T-cell (primary cell): ENCODE measurements at regions not wholly inside any gene's neighbourhood (a gene's known extent, or its start where the extent isn't known, plus 50 kb on each side); places are given as distances from the start of the nearest gene placed in this dataset.

ENCODE experiments used
- ATAC-seq, 4 experiments: fragments of 200-7000 bp in 3 of 4; fragments of 150-1000 bp in 1 of 4; cut with Tn5 transposase; replicated peaks in 1 of 4; 1 replicate in 3 of 4; 2 replicates in 1 of 4; pipeline ENCODE4 v1.10.0; 2021; ENCODE audit warnings: moderate library complexity in 3 of 4, mild to moderate bottlenecking in 2 of 4, moderate number of reproducible peaks in 1 of 4
- CTCF ChIA-PET, 2 donors: fragments of 300-600 bp; sonication (Branson Sonifier 250); formaldehyde crosslinking; loops; one replicate each; lab custom pipeline; 2022; ENCODE audit warnings: antibody characterized with exemption in 2 of 2; lab: Charles Lee
- POLR2A ChIA-PET, 2 donors: fragments of 300-600 bp; sonication (Branson Sonifier 250); formaldehyde crosslinking; loops; one replicate each; lab custom pipeline; 2022; ENCODE audit warnings: antibody characterized with exemption in 2 of 2; lab: Charles Lee
- DNase-seq, 35 experiments: peaks; one replicate each; pipeline versions ENCODE4 v3.0.0 to v3.0.0-alpha.2; 2013 to 2023
- H3K27ac ChIP-seq: one replicate; pipeline ENCODE4 v1.5.1; 2013; ENCODE audit warnings: low read length
- H3K27me3 ChIP-seq, 2 experiments: replicated peaks in 1 of 2; 1 replicate in 1 of 2; 2 replicates in 1 of 2; pipeline versions ENCODE4 v1.6.1 to v1.7.0; 2013; ENCODE audit warnings: low read length in 1 of 2, mixed read lengths in 1 of 2; ENCODE audit not compliant: control insufficient read depth in 2 of 2, insufficient read depth in 2 of 2; ENCODE audit errors: extremely low read depth in 1 of 2
- H3K36me3 ChIP-seq, 2 donors: 1 replicate in 1 of 2; 2 replicates in 1 of 2; pipeline versions ENCODE4 v1.6.1 to v1.7.0; 2013; ENCODE audit warnings: low read length in 1 of 2; ENCODE audit not compliant: control insufficient read depth in 2 of 2, insufficient read depth in 1 of 2; ENCODE audit errors: extremely low read depth in 1 of 2
- H3K4me1 ChIP-seq, 2 experiments: 1 replicate in 1 of 2; 2 replicates in 1 of 2; pipeline versions ENCODE4 v1.6.1 to v1.7.0; 2013; ENCODE audit warnings: low read length in 2 of 2, mixed read lengths in 1 of 2; ENCODE audit not compliant: insufficient read depth in 2 of 2, control insufficient read depth in 1 of 2; ENCODE audit errors: extremely low read depth in 1 of 2
- H3K4me3 ChIP-seq, 2 donors: 1 replicate in 1 of 2; 2 replicates in 1 of 2; pipeline versions ENCODE4 v1.5.1 to v1.7.0; 2013; ENCODE audit warnings: mild to moderate bottlenecking in 2 of 2, low read length in 1 of 2, moderate library complexity in 1 of 2; ENCODE audit not compliant: control insufficient read depth in 1 of 2; ENCODE audit errors: extremely low read depth in 1 of 2
- H3K9me3 ChIP-seq: 2 replicates; pipeline ENCODE4 v1.7.0; 2013
- H3K27ac Mint-ChIP-seq, 2 donors: one replicate each; pipeline ENCODE4 v1.8.0; 2020 to 2021; ENCODE audit warnings: mild to moderate bottlenecking in 2 of 2, mixed read lengths in 2 of 2
- H3K27me3 Mint-ChIP-seq, 2 donors: one replicate each; pipeline ENCODE4 v1.8.0; 2021 to 2022; ENCODE audit warnings: mixed read lengths in 2 of 2
- H3K36me3 Mint-ChIP-seq: one replicate; pipeline ENCODE4 v1.8.0; 2021; ENCODE audit warnings: mixed read lengths
- H3K4me1 Mint-ChIP-seq, 3 donors: one replicate each; pipeline ENCODE4 v1.8.0; 2020 to 2022; ENCODE audit warnings: mixed read lengths in 3 of 3, mild to moderate bottlenecking in 1 of 3
- H3K4me3 Mint-ChIP-seq, 3 donors: one replicate each; pipeline ENCODE4 v1.8.0; 2020 to 2022; ENCODE audit warnings: mild to moderate bottlenecking in 3 of 3, mixed read lengths in 3 of 3, moderate library complexity in 3 of 3
- H3K9me3 Mint-ChIP-seq, 3 donors: one replicate each; pipeline ENCODE4 v1.8.0; 2020 to 2022; ENCODE audit warnings: mixed read lengths in 3 of 3
- WGBS: methylation state at CpG from one replicate; pipeline ENCODE4 v1.1.5; 2013; ENCODE audit warnings: missing lambda C conversion rate; ENCODE audit not compliant: insufficient coverage; 5-methylcytosine and 5-hydroxymethylcytosine counted together

GRCh38 chr2:16106619-16107018, 166.3 kb downstream of the MYCN start:
- no peaks in the 10 kb centered on the region for H3K9me3 Mint-ChIP-seq
- H3K27ac ChIP-seq: no peak overlapping the region
- no peak for DNase-seq
- no peaks in the 10 kb centered on the region for H3K36me3 ChIP-seq
- no peak for ATAC-seq
- 74% methylated on average over 5 of the region's 6 CpGs for WGBS
- no peak overlapping the region for H3K4me3 ChIP-seq
- H3K4me1 ChIP-seq: no peaks in the 10 kb centered on the region
- ChIA-PET CTCF (no interaction called here), POLR2A (no interaction called here)
- no peaks in the 10 kb centered on the region for H3K27me3 Mint-ChIP-seq
- H3K4me1 Mint-ChIP-seq: no peaks in the 10 kb centered on the region
- H3K4me3 Mint-ChIP-seq: no peak overlapping the region
- no peaks in the 10 kb centered on the region for H3K9me3 ChIP-seq
- no peaks in the 10 kb centered on the region for H3K27me3 ChIP-seq
- no peak overlapping the region for H3K27ac Mint-ChIP-seq
- no peaks in the 10 kb centered on the region for H3K36me3 Mint-ChIP-seq

DNA sequence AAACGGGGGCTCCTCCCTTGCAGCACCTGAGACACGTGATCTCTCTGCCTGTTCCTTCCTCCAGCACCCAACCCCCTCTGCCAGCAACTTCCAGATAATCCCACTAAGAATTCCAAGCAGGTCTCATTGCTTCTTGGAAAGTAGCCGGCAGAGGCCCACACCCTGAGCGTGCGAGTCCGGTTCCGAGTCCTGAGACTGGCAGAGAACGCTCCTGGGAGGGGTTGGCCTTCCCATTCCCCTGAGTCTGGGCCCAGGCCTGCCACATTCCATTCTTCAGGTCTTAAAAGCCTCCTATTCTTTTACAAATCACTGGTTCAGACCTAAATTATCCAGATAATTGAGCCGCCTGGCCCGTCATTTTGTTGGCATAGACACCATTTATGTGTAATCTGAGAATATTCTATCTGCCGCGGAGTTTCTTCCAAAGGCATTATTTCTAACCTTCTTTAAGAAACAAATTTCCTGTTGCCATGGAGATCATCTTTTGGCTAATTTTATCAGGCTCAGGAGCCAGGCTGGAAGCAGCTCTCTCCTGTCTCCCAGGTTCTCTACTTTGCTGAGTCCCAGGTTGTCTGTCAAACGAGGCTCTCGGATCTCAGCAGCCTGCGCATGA, 165.4 kb downstream of the MYCN start:
- no peaks in the 10 kb centered on the region for H3K9me3 ChIP-seq
- no peaks in the 10 kb centered on the region for H3K4me1 ChIP-seq
- no peaks in the 10 kb centered on the region for H3K36me3 ChIP-seq
- Mint-ChIP-seq H3K4me1 (no peaks in the 10 kb centered on the region), H3K36me3 (no peaks in the 10 kb centered on the region), H3K27me3 (no peaks in the 10 kb centered on the region), H3K9me3 (no peaks in the 10 kb centered on the region), H3K4me3 (no peak overlapping the region), H3K27ac (no peak overlapping the region)
- H3K27ac ChIP-seq: no peak overlapping the region
- ATAC-seq (no peak), DNase-seq (no peak)
- ChIA-PET POLR2A (no interaction called here), CTCF (no interaction called here)
- H3K4me3 ChIP-seq: no peak overlapping the region
- 92% methylated on average over 7 of the region's 15 CpGs for WGBS
- no peaks in the 10 kb centered on the region for H3K27me3 ChIP-seq

- H3K27me3 ChIP-seq: no peaks in the 10 kb centered on the region
- no peaks in the 10 kb centered on the region for H3K9me3 ChIP-seq
- POLR2A ChIA-PET: no interaction called here
- Mint-ChIP-seq H3K9me3 (no peaks in the 10 kb centered on the region), H3K4me3 (no peak overlapping the region), H3K27ac (no peak overlapping the region), H3K4me1 (no peaks in the 10 kb centered on the region), H3K36me3 (no peaks in the 10 kb centered on the region), H3K27me3 (no peaks in the 10 kb centered on the region)
- DNase-seq (no peak), ATAC-seq (no peak)
- H3K4me1 ChIP-seq: no peaks in the 10 kb centered on the region
- CTCF ChIA-PET: no interaction called here
- H3K27ac ChIP-seq: no peak overlapping the region
- 93% methylated on average over 7 of the region's 11 CpGs for WGBS
- H3K4me3 ChIP-seq: no peak overlapping the region
- no peaks in the 10 kb centered on the region for H3K36me3 ChIP-seq
These were observed 164.8 kb downstream of the MYCN start for GRCh38 chr2:16104949-16105668.

- no peaks in the 10 kb centered on the region for H3K4me1 Mint-ChIP-seq
- no peak for DNase-seq
- H3K27ac Mint-ChIP-seq: no peak overlapping the region
- no peaks in the 10 kb centered on the region for H3K4me1 ChIP-seq
- ChIA-PET CTCF (no interaction called here), POLR2A (no interaction called here)
- H3K4me3 ChIP-seq: no peak overlapping the region
- no peaks in the 10 kb centered on the region for H3K36me3 ChIP-seq
- H3K9me3 ChIP-seq: no peaks in the 10 kb centered on the region
- H3K9me3 Mint-ChIP-seq: no peaks in the 10 kb centered on the region
- ATAC-seq: no peak
- H3K27me3 ChIP-seq: no peaks in the 10 kb centered on the region
- WGBS: 80% methylated on average over 1 of the region's 6 CpGs
- H3K27ac ChIP-seq: no peak overlapping the region
- no peak overlapping the region for H3K4me3 Mint-ChIP-seq
- H3K27me3 Mint-ChIP-seq: no peaks in the 10 kb centered on the region
- no peaks in the 10 kb centered on the region for H3K36me3 Mint-ChIP-seq
These were observed 164.1 kb downstream of the MYCN start for GRCh38 chr2:16104315-16104948.

- DNase-seq: no peak
- no peak for ATAC-seq
- 100% methylated on average over 1 of the region's 12 CpGs for WGBS
- no peaks in the 10 kb centered on the region for H3K27me3 Mint-ChIP-seq
- H3K27ac Mint-ChIP-seq: no peak overlapping the region
- H3K27ac ChIP-seq: no peak overlapping the region
- H3K9me3 ChIP-seq: no peaks in the 10 kb centered on the region
- H3K4me1 ChIP-seq: no peaks in the 10 kb centered on the region
- H3K4me3 Mint-ChIP-seq: no peak overlapping the region
- no peaks in the 10 kb centered on the region for H3K4me1 Mint-ChIP-seq
- H3K36me3 Mint-ChIP-seq: no peaks in the 10 kb centered on the region
- CTCF ChIA-PET: no interaction called here
- H3K27me3 ChIP-seq: no peaks in the 10 kb centered on the region
- H3K9me3 Mint-ChIP-seq: no peaks in the 10 kb centered on the region
- H3K4me3 ChIP-seq: no peak overlapping the region
- POLR2A ChIA-PET: no interaction called here
- H3K36me3 ChIP-seq: no peaks in the 10 kb centered on the region
These were observed 163.4 kb downstream of the MYCN start for GRCh38 chr2:16103614-16104314.

DNA sequence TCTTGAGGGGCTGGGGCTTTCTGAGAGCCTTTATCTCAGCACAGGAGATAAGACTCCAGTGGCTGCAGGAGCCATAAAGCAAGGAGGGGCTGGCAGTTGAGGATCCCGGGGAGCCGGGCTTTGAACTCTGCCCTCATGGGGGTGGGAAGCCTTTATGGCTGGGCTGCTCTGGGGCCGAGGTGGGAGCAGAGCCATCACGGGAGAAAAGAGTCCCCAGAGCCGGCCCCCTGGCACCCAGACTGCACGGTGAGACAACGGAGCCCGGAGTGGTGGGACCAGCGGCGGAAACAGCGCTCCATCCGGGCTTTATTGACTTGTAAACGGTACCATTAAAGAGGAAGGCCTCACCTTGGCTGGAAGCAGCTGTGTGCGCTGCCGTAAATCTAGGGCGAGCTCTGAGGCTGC, 162.6 kb downstream of the MYCN start:
- WGBS: 72% methylated on average over 13 of the region's 16 CpGs
- no peak overlapping the region for H3K4me3 Mint-ChIP-seq
- POLR2A ChIA-PET: no interaction called here
- DNase-seq: no peak
- ATAC-seq: no peak
- Histone ChIP-seq H3K27me3 (no peaks in the 10 kb centered on the region), H3K36me3 (no peaks in the 10 kb centered on the region), H3K4me1 (no peaks in the 10 kb centered on the region), H3K4me3 (no peak overlapping the region), H3K27ac (no peak overlapping the region), H3K9me3 (no peaks in the 10 kb centered on the region)
- no peaks in the 10 kb centered on the region for H3K9me3 Mint-ChIP-seq
- no peaks in the 10 kb centered on the region for H3K4me1 Mint-ChIP-seq
- no peaks in the 10 kb centered on the region for H3K36me3 Mint-ChIP-seq
- no peaks in the 10 kb centered on the region for H3K27me3 Mint-ChIP-seq
- no peak overlapping the region for H3K27ac Mint-ChIP-seq
- CTCF ChIA-PET: no interaction called here
